Choroid plexus epithelial cell (primary cell): ENCODE measurements at regions not wholly inside any gene's neighbourhood (a gene's known extent, or its start where the extent isn't known, plus 50 kb on each side); places are given as distances from the start of the nearest gene placed in this dataset.

Source experiments
- DNase-seq: peaks from one replicate; pipeline ENCODE4 v3.0.0-alpha.2; 2010; ENCODE audit warnings: low read depth
- H3K4me3 ChIP-seq: 2 replicates; pipeline ENCODE4 v1.5.1; 2011; ENCODE audit warnings: low read depth, mild to moderate bottlenecking, control low read depth, low read length, moderate library complexity
- CTCF ChIP-seq: conservative IDR thresholded peaks from 2 replicates; pipeline ENCODE4 v1.5.1; 2011; ENCODE audit warnings: low read depth, mild to moderate bottlenecking, control low read depth, inconsistent platforms, low read length, moderate library complexity

GRCh38 chr21:38958940-38959691 is 153.4 kb downstream of the ETS2 start:
- no peak overlapping the region for H3K4me3 ChIP-seq
- DNase-seq, result peak; percentile 78
- TF ChIP-seq CTCF, result no peak

- no peak for TF ChIP-seq CTCF
- DNase-seq, result no peak
- H3K4me3 ChIP-seq, result no peak overlapping the region
Measured at GRCh38 chr21:38958323-38958705, 152.6 kb downstream of the ETS2 start.

- DNase-seq, result no peak
- no peak overlapping the region for H3K4me3 ChIP-seq
- TF ChIP-seq CTCF, result no peak
Measured at GRCh38 chr21:38957575-38958322, 152.0 kb downstream of the ETS2 start.

- DNase-seq, result no peak
- no peak for TF ChIP-seq CTCF
- no peak overlapping the region for H3K4me3 ChIP-seq
Measured at GRCh38 chr21:38956856-38957571, 151.3 kb downstream of the ETS2 start.

- no peak overlapping the region for H3K4me3 ChIP-seq
- no peak for DNase-seq
- TF ChIP-seq CTCF, result no peak
Measured at GRCh38 chr21:38956521-38956855, 150.8 kb downstream of the ETS2 start.

- TF ChIP-seq CTCF, result no peak
- no peak for DNase-seq
- no peak overlapping the region for H3K4me3 ChIP-seq
Measured at GRCh38 chr21:38956007-38956406, 150.3 kb downstream of the ETS2 start.
